Mesodermal cell (in vitro differentiated cells): ENCODE measurements at regions not wholly inside any gene's neighbourhood (a gene's known extent, or its start where the extent isn't known, plus 50 kb on each side); places are given as distances from the start of the nearest gene placed in this dataset.
A peak's percentile ranks its signal among the peaks of the same experiment; 100 is the strongest.
"Not testable (repeated sequence)": the region's sequence is repeated elsewhere in the genome, so short reads cannot be mapped to it uniquely, and the experiment has no call there.

Experiments
- H3K27ac ChIP-seq: 2 replicates; pipeline ENCODE4 v1.7.0; 2013; ENCODE audit warnings: mild to moderate bottlenecking, low read depth, low read length, moderate library complexity; ENCODE audit not compliant: severe bottlenecking
- H3K36me3 ChIP-seq: 2 replicates; pipeline ENCODE4 v1.7.1; 2013; ENCODE audit warnings: mild to moderate bottlenecking, low read length, moderate library complexity; ENCODE audit not compliant: control insufficient read depth, insufficient read depth
- H3K4me1 ChIP-seq: one replicate; pipeline ENCODE4 v1.7.1; 2013; ENCODE audit warnings: mild to moderate bottlenecking, low read length; ENCODE audit not compliant: insufficient read depth, control insufficient read depth, poor library complexity, severe bottlenecking
- H3K4me3 ChIP-seq: 2 replicates; pipeline ENCODE4 v1.7.0; 2013; ENCODE audit warnings: low read length, control low read depth, mild to moderate bottlenecking; ENCODE audit not compliant: insufficient read depth, poor library complexity, severe bottlenecking; ENCODE audit errors: extremely low read depth
- H3K9me3 ChIP-seq: 2 replicates; pipeline ENCODE4 v1.7.1; 2013; ENCODE audit warnings: mild to moderate bottlenecking, low read length, moderate library complexity; ENCODE audit not compliant: control insufficient read depth
- WGBS, 2 experiments: methylation state at CpG; one replicate each; pipeline ENCODE4 v1.1.5; 2013; ENCODE audit warnings: missing lambda C conversion rate in 2 of 2; ENCODE audit not compliant: insufficient coverage in 2 of 2; 5-methylcytosine and 5-hydroxymethylcytosine counted together

- no peak overlapping the region for H3K4me3 ChIP-seq
- H3K36me3 ChIP-seq, result no peaks in the 10 kb centered on the region
- H3K27ac ChIP-seq, result no peak overlapping the region
- no peaks in the 10 kb centered on the region for H3K4me1 ChIP-seq
- WGBS, 2 experiments, result 69 to 70% methylated on average over 2 to 4 of the region's 4 CpGs
- H3K9me3 ChIP-seq, result peaks cover 18% of the 10 kb centered on the region
Measured at GRCh38 chr7:68238204-68238805, 1241.7 kb downstream of the TYW1 start.

GRCh38 chr7:68243128-68243527, 1246.5 kb downstream of the TYW1 start:
- peaks cover 17% of the 10 kb centered on the region for H3K4me1 ChIP-seq
- H3K4me3 ChIP-seq, result no peak overlapping the region
- peaks cover 25% of the 10 kb centered on the region for H3K9me3 ChIP-seq
- no CpG with 5 or more reads among the region's 2 CpGs for WGBS, 2 experiments
- H3K36me3 ChIP-seq, result no peaks in the 10 kb centered on the region
- H3K27ac ChIP-seq, result no peak overlapping the region

- H3K9me3 ChIP-seq, result peaks cover 25% of the 10 kb centered on the region
- 89 to 99% methylated on average over 6 to 7 of the region's 7 CpGs for WGBS, 2 experiments
- H3K36me3 ChIP-seq, result no peaks in the 10 kb centered on the region
- H3K27ac ChIP-seq, result no peak overlapping the region
- H3K4me1 ChIP-seq, result peaks cover 17% of the 10 kb centered on the region
- no peak overlapping the region for H3K4me3 ChIP-seq
Measured at GRCh38 chr7:68244389-68244788, 1247.8 kb downstream of the TYW1 start.

- Histone ChIP-seq H3K4me3 (no peak overlapping the region), H3K4me1 (peaks cover 17% of the 10 kb centered on the region), H3K27ac (peak overlapping the region; percentile 93), H3K36me3 (no peaks in the 10 kb centered on the region), H3K9me3 (peaks cover 19% of the 10 kb centered on the region)
- WGBS, 2 experiments, result 17 to 20% methylated on average over 2 to 3 of the region's 3 CpGs
Measured at GRCh38 chr7:68245688-68246087, 1249.1 kb downstream of the TYW1 start.

- peaks cover 17% of the 10 kb centered on the region for H3K4me1 ChIP-seq
- H3K4me3 ChIP-seq, result no peak overlapping the region
- no peaks in the 10 kb centered on the region for H3K36me3 ChIP-seq
- peak overlapping the region; percentile 93 for H3K27ac ChIP-seq
- peaks cover 14% of the 10 kb centered on the region for H3K9me3 ChIP-seq
- WGBS, 2 experiments, result 6 to 30% methylated on average over 2 to 4 of the region's 4 CpGs
Measured at GRCh38 chr7:68246189-68246633, 1249.6 kb downstream of the TYW1 start.

GRCh38 chr7:68247126-68247525, 1250.5 kb downstream of the TYW1 start:
- Histone ChIP-seq H3K4me1 (peaks cover 17% of the 10 kb centered on the region), H3K36me3 (no peaks in the 10 kb centered on the region), H3K27ac (no peak overlapping the region), H3K9me3 (peaks cover 7% of the 10 kb centered on the region), H3K4me3 (no peak overlapping the region)
- 90 to 93% methylated on average over 2 of the region's 7 CpGs for WGBS, 2 experiments

GRCh38 chr7:68247571-68247970, 1250.9 kb downstream of the TYW1 start:
- H3K36me3 ChIP-seq, result no peaks in the 10 kb centered on the region
- no peak overlapping the region for H3K4me3 ChIP-seq
- H3K27ac ChIP-seq, result no peak overlapping the region
- H3K4me1 ChIP-seq, result peaks cover 17% of the 10 kb centered on the region
- peaks cover 7% of the 10 kb centered on the region for H3K9me3 ChIP-seq
- 92 to 100% methylated on average over 2 of the region's 2 CpGs for WGBS, 2 experiments

- no peak overlapping the region for H3K4me3 ChIP-seq
- H3K27ac ChIP-seq, result no peak overlapping the region
- H3K36me3 ChIP-seq, result no peaks in the 10 kb centered on the region
- peaks cover 7% of the 10 kb centered on the region for H3K9me3 ChIP-seq
- H3K4me1 ChIP-seq, result peaks cover 17% of the 10 kb centered on the region
Measured at GRCh38 chr7:68248973-68249372, 1252.3 kb downstream of the TYW1 start.

GRCh38 chr7:68249611-68250010, 1253.0 kb downstream of the TYW1 start:
- Histone ChIP-seq H3K4me1 (peaks cover 13% of the 10 kb centered on the region), H3K9me3 (peaks cover 7% of the 10 kb centered on the region), H3K36me3 (no peaks in the 10 kb centered on the region), H3K4me3 (no peak overlapping the region), H3K27ac (no peak overlapping the region)
- WGBS, 2 experiments, result 62 to 84% methylated on average over 1 of the region's 1 CpG

GRCh38 chr7:68250143-68250542, 1253.5 kb downstream of the TYW1 start:
- H3K36me3 ChIP-seq, result no peaks in the 10 kb centered on the region
- peaks cover 2% of the 10 kb centered on the region for H3K9me3 ChIP-seq
- H3K27ac ChIP-seq, result no peak overlapping the region
- peaks cover 12% of the 10 kb centered on the region for H3K4me1 ChIP-seq
- no peak overlapping the region for H3K4me3 ChIP-seq
- 93 to 95% methylated on average over 2 to 4 of the region's 4 CpGs for WGBS, 2 experiments

- H3K4me1 ChIP-seq, H3K27ac ChIP-seq, H3K36me3 ChIP-seq, H3K4me3 ChIP-seq, H3K9me3 ChIP-seq: not testable (repeated sequence)
- 91% methylated on average over 1 of the region's 1 CpG for WGBS, 2 experiments
Measured at GRCh38 chr7:68254815-68255214, 1258.2 kb downstream of the TYW1 start.
